Astrocyte of the spinal cord (primary cell): ENCODE measurements at regions not wholly inside any gene's neighbourhood (a gene's known extent, or its start where the extent isn't known, plus 50 kb on each side); places are given as distances from the start of the nearest gene placed in this dataset.
"Not testable (repeated sequence)": the region's sequence is repeated elsewhere in the genome, so short reads cannot be mapped to it uniquely, and the experiment has no call there.

Source experiments
- DNase-seq: peaks from one replicate; pipeline ENCODE4 v3.0.0; 2011; ENCODE audit warnings: low read depth, low spot score
- H3K4me3 ChIP-seq: 2 replicates; pipeline ENCODE4 v1.5.1; 2011; ENCODE audit warnings: low read depth, mild to moderate bottlenecking, low read length, moderate library complexity
- CTCF ChIP-seq: IDR thresholded peaks from 2 replicates; pipeline ENCODE4 v1.5.1; 2012; ENCODE audit warnings: low read depth, mild to moderate bottlenecking, low read length, inconsistent platforms
- in situ Hi-C: cut with HindIII; loops from 2 replicates; pipeline ENCODE4 v1.10.0; 2017; ENCODE audit warnings: low sequenced_read_pairs

GRCh38 chr5:125679522-125679921, 743.7 kb upstream of the GRAMD2B start:
- in situ Hi-C loops: no loop called here
- H3K4me3 ChIP-seq: no peak overlapping the region
- no peak for DNase-seq
- TF ChIP-seq CTCF: no peak

GRCh38 chr5:125683669-125684068, 739.5 kb upstream of the GRAMD2B start:
- no peak for TF ChIP-seq CTCF
- peak; percentile 16 for DNase-seq
- in situ Hi-C loops: no loop called here
- H3K4me3 ChIP-seq: no peak overlapping the region

- DNase-seq: no peak
- no peak overlapping the region for H3K4me3 ChIP-seq
- TF ChIP-seq CTCF: no peak
- in situ Hi-C loops: no loop called here
These were observed 737.4 kb upstream of the GRAMD2B start for GRCh38 chr5:125685771-125686170.

GRCh38 chr5:125691738-125692530, 731.3 kb upstream of the GRAMD2B start:
- in situ Hi-C loops, H3K4me3 ChIP-seq, DNase-seq: not testable (repeated sequence)

GRCh38 chr5:125695996-125696655, 727.1 kb upstream of the GRAMD2B start:
- in situ Hi-C loops: no loop called here
- peak; percentile 70 for DNase-seq
- no peak overlapping the region for H3K4me3 ChIP-seq
- TF ChIP-seq CTCF: no peak

GRCh38 chr5:125696762-125697161, 726.4 kb upstream of the GRAMD2B start:
- H3K4me3 ChIP-seq: no peak overlapping the region
- in situ Hi-C loops: no loop called here
- TF ChIP-seq CTCF: no peak
- peak; percentile 88 for DNase-seq

GRCh38 chr5:125698420-125698819, 724.8 kb upstream of the GRAMD2B start:
- in situ Hi-C loops: no loop called here
- TF ChIP-seq CTCF: no peak
- H3K4me3 ChIP-seq: no peak overlapping the region
- DNase-seq: no peak
